GM23338 (cell line): ENCODE measurements at regions not wholly inside any gene's neighbourhood (a gene's known extent, or its start where the extent isn't known, plus 50 kb on each side); places are given as distances from the start of the nearest gene placed in this dataset.

Source experiments
- EZH2 ChIP-seq: fragments of 200-600 bp; sonication (generic); IDR thresholded peaks from one replicate; pipeline ENCODE4 v1.8.0; 2017; ENCODE audit warnings: antibody characterized with exemption, mild to moderate bottlenecking, low read depth; ENCODE audit not compliant: unreplicated experiment
- JUNB ChIP-seq: IDR thresholded peaks from one replicate; pipeline ENCODE4 v1.6.1; 2016; ENCODE audit warnings: antibody characterized with exemption; ENCODE audit not compliant: unreplicated experiment
- NANOG ChIP-seq: IDR thresholded peaks from 2 replicates; pipeline ENCODE4 v1.6.1; 2016; ENCODE audit warnings: antibody characterized with exemption, borderline replicate concordance
- STAT1 ChIP-seq: IDR thresholded peaks from one replicate; pipeline ENCODE4 v1.6.1; 2016; ENCODE audit warnings: antibody characterized with exemption; ENCODE audit not compliant: unreplicated experiment
- ZNF114 ChIP-seq: fragments of 250-450 bp; sonication (Bioruptor Pico); IDR thresholded peaks from 2 replicates; pipeline ENCODE4 v1.5.0; 2020; ENCODE audit warnings: mild to moderate bottlenecking, moderate library complexity
- TF ChIP-seq, protein P1 (sequence below): fragments of 250-450 bp; sonication (Bioruptor Pico); IDR thresholded peaks from 2 replicates; pipeline ENCODE4 v1.5.0; 2020; ENCODE audit warnings: mild to moderate bottlenecking, moderate library complexity
- TF ChIP-seq, protein P2 (sequence below): IDR thresholded peaks from one replicate; pipeline ENCODE4 v1.6.1; 2018; ENCODE audit warnings: antibody characterized with exemption; ENCODE audit not compliant: unreplicated experiment
- TF ChIP-seq, protein P3 (sequence below), 2 experiments: fragments of 200-600 bp in 1 of 2; sonication (generic) in 1 of 2; conservative IDR thresholded peaks; 2 replicates each; pipeline versions ENCODE4 v1.5.1 to v1.6.1; 2016 to 2017; ENCODE audit warnings: antibody characterized with exemption in 2 of 2, low read depth in 2 of 2, mild to moderate bottlenecking in 2 of 2, moderate library complexity in 1 of 2

DNA sequence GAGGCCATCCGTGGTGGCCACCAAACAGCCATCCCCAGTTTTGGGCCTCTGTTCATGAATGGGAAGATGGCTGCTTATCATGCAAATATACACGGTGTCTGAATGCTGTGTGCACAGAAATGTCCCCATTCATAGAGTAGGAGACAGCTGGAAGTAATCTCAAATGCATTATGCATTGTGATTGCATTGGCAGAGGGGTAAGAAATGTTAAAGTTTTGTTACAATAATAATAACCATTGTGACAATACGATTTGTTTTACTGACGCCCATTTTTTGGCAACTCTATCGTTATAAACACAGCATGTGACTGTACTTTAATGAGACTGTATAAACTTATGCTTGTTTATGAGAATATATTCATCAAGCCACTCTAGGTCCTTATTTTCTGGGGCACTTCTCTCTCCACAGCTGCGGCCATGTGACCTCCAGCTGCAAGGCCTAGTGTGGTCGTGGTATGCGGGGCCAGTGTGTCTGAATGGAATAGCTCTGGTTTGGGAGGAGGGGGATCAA is 474.3 kb downstream of the VRK1 start (continued):
- TF ChIP-seq, protein P1, sequence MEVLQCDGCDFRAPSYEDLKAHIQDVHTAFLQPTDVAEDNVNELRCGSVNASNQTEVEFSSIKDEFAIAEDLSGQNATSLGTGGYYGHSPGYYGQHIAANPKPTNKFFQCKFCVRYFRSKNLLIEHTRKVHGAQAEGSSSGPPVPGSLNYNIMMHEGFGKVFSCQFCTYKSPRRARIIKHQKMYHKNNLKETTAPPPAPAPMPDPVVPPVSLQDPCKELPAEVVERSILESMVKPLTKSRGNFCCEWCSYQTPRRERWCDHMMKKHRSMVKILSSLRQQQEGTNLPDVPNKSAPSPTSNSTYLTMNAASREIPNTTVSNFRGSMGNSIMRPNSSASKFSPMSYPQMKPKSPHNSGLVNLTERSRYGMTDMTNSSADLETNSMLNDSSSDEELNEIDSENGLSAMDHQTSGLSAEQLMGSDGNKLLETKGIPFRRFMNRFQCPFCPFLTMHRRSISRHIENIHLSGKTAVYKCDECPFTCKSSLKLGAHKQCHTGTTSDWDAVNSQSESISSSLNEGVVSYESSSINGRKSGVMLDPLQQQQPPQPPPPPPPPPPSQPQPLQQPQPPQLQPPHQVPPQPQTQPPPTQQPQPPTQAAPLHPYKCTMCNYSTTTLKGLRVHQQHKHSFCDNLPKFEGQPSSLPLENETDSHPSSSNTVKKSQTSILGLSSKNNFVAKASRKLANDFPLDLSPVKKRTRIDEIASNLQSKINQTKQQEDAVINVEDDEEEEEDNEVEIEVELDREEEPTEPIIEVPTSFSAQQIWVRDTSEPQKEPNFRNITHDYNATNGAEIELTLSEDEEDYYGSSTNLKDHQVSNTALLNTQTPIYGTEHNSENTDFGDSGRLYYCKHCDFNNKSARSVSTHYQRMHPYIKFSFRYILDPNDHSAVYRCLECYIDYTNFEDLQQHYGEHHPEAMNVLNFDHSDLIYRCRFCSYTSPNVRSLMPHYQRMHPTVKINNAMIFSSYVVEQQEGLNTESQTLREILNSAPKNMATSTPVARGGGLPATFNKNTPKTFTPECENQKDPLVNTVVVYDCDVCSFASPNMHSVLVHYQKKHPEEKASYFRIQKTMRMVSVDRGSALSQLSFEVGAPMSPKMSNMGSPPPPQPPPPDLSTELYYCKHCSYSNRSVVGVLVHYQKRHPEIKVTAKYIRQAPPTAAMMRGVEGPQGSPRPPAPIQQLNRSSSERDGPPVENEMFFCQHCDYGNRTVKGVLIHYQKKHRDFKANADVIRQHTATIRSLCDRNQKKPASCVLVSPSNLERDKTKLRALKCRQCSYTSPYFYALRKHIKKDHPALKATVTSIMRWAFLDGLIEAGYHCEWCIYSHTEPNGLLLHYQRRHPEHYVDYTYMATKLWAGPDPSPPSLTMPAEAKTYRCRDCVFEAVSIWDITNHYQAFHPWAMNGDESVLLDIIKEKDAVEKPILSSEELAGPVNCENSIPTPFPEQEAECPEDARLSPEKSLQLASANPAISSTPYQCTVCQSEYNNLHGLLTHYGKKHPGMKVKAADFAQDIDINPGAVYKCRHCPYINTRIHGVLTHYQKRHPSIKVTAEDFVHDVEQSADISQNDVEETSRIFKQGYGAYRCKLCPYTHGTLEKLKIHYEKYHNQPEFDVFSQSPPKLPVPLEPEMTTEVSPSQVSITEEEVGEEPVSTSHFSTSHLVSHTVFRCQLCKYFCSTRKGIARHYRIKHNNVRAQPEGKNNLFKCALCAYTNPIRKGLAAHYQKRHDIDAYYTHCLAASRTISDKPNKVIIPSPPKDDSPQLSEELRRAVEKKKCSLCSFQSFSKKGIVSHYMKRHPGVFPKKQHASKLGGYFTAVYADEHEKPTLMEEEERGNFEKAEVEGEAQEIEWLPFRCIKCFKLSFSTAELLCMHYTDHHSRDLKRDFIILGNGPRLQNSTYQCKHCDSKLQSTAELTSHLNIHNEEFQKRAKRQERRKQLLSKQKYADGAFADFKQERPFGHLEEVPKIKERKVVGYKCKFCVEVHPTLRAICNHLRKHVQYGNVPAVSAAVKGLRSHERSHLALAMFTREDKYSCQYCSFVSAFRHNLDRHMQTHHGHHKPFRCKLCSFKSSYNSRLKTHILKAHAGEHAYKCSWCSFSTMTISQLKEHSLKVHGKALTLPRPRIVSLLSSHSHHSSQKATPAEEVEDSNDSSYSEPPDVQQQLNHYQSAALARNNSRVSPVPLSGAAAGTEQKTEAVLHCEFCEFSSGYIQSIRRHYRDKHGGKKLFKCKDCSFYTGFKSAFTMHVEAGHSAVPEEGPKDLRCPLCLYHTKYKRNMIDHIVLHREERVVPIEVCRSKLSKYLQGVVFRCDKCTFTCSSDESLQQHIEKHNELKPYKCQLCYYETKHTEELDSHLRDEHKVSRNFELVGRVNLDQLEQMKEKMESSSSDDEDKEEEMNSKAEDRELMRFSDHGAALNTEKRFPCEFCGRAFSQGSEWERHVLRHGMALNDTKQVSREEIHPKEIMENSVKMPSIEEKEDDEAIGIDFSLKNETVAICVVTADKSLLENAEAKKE (CRISPR knock-in tag): no peak
- TF ChIP-seq, protein P2, sequence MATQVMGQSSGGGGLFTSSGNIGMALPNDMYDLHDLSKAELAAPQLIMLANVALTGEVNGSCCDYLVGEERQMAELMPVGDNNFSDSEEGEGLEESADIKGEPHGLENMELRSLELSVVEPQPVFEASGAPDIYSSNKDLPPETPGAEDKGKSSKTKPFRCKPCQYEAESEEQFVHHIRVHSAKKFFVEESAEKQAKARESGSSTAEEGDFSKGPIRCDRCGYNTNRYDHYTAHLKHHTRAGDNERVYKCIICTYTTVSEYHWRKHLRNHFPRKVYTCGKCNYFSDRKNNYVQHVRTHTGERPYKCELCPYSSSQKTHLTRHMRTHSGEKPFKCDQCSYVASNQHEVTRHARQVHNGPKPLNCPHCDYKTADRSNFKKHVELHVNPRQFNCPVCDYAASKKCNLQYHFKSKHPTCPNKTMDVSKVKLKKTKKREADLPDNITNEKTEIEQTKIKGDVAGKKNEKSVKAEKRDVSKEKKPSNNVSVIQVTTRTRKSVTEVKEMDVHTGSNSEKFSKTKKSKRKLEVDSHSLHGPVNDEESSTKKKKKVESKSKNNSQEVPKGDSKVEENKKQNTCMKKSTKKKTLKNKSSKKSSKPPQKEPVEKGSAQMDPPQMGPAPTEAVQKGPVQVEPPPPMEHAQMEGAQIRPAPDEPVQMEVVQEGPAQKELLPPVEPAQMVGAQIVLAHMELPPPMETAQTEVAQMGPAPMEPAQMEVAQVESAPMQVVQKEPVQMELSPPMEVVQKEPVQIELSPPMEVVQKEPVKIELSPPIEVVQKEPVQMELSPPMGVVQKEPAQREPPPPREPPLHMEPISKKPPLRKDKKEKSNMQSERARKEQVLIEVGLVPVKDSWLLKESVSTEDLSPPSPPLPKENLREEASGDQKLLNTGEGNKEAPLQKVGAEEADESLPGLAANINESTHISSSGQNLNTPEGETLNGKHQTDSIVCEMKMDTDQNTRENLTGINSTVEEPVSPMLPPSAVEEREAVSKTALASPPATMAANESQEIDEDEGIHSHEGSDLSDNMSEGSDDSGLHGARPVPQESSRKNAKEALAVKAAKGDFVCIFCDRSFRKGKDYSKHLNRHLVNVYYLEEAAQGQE: no peak
- TF ChIP-seq STAT1 (no peak), EZH2 (no peak), JUNB (no peak), ZNF114 (no peak), NANOG (no peak)
- TF ChIP-seq, protein P3, sequence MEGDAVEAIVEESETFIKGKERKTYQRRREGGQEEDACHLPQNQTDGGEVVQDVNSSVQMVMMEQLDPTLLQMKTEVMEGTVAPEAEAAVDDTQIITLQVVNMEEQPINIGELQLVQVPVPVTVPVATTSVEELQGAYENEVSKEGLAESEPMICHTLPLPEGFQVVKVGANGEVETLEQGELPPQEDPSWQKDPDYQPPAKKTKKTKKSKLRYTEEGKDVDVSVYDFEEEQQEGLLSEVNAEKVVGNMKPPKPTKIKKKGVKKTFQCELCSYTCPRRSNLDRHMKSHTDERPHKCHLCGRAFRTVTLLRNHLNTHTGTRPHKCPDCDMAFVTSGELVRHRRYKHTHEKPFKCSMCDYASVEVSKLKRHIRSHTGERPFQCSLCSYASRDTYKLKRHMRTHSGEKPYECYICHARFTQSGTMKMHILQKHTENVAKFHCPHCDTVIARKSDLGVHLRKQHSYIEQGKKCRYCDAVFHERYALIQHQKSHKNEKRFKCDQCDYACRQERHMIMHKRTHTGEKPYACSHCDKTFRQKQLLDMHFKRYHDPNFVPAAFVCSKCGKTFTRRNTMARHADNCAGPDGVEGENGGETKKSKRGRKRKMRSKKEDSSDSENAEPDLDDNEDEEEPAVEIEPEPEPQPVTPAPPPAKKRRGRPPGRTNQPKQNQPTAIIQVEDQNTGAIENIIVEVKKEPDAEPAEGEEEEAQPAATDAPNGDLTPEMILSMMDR (conservative IDR thresholded peaks at IDR 0.05; ENCODE audit: low read depth in 2 of 2): no peak
